HG02623 (cell line): ENCODE measurements at regions not wholly inside any gene's neighbourhood (a gene's known extent, or its start where the extent isn't known, plus 50 kb on each side); places are given as distances from the start of the nearest gene placed in this dataset.
A peak's percentile ranks its signal among the peaks of the same experiment; 100 is the strongest.

Experiments
- ATAC-seq: cut with Tn5 transposase; IDR thresholded peaks from one replicate; pipeline ENCODE4 v1.9.1; 2021; ENCODE audit warnings: moderate library complexity; ENCODE audit not compliant: unreplicated experiment

GRCh38 chr6:100268326-100268725 is 196.4 kb downstream of the SIM1 start:
- no peak for ATAC-seq

- ATAC-seq, result no peak
These were observed 197.0 kb downstream of the SIM1 start for GRCh38 chr6:100267721-100268123.

GRCh38 chr6:100266494-100267401 is 198.0 kb downstream of the SIM1 start:
- ATAC-seq, result no peak

GRCh38 chr6:100262086-100262485 is 202.6 kb downstream of the SIM1 start:
- no peak for ATAC-seq

- ATAC-seq, result no peak
These were observed 203.2 kb downstream of the SIM1 start for GRCh38 chr6:100261486-100261885.

- ATAC-seq, result no peak
These were observed 204.1 kb downstream of the SIM1 start for GRCh38 chr6:100260584-100260983.

GRCh38 chr6:100259865-100260264 is 204.9 kb downstream of the SIM1 start:
- ATAC-seq, result no peak

GRCh38 chr6:100258752-100259151 is 206.0 kb downstream of the SIM1 start:
- ATAC-seq, result no peak

- ATAC-seq, result peak; percentile 86
These were observed 206.8 kb downstream of the SIM1 start for GRCh38 chr6:100257793-100258395.

GRCh38 chr6:100255701-100256100 is 209.0 kb downstream of the SIM1 start:
- ATAC-seq, result no peak

- ATAC-seq, result no peak
These were observed 217.6 kb downstream of the SIM1 start for GRCh38 chr6:100247123-100247522.

GRCh38 chr6:100246206-100246605 is 218.5 kb downstream of the SIM1 start:
- ATAC-seq, result no peak

GRCh38 chr6:100240798-100241197 is 223.9 kb downstream of the SIM1 start:
- ATAC-seq, result no peak

- no peak for ATAC-seq
These were observed 226.9 kb downstream of the SIM1 start for GRCh38 chr6:100237821-100238220.

- ATAC-seq, result no peak
These were observed 228.3 kb downstream of the SIM1 start for GRCh38 chr6:100236389-100236788.

GRCh38 chr6:100235631-100236030 is 229.1 kb downstream of the SIM1 start:
- no peak for ATAC-seq

- no peak for ATAC-seq
These were observed 230.1 kb downstream of the SIM1 start for GRCh38 chr6:100234625-100235024.

- ATAC-seq, result no peak
These were observed 231.7 kb downstream of the SIM1 start for GRCh38 chr6:100232781-100233573.

GRCh38 chr6:100230953-100231316 is 233.8 kb downstream of the SIM1 start:
- ATAC-seq, result no peak

- ATAC-seq, result no peak
These were observed 234.4 kb downstream of the SIM1 start for GRCh38 chr6:100230115-100230952.

GRCh38 chr6:100229512-100229911 is 235.2 kb downstream of the SIM1 start:
- ATAC-seq, result no peak
